GM20431 (cell line): ENCODE measurements at regions not wholly inside any gene's neighbourhood (a gene's known extent, or its start where the extent isn't known, plus 50 kb on each side); places are given as distances from the start of the nearest gene placed in this dataset.
"Not testable (repeated sequence)": the region's sequence is repeated elsewhere in the genome, so short reads cannot be mapped to it uniquely, and the experiment has no call there.

Source experiments
- in situ Hi-C: fragments of 300-500 bp; cut with MseI, MboI; formaldehyde crosslinking; loops from one replicate; pipeline ENCODE4 v1.15.0; 2020; ENCODE audit warnings: low sequenced_read_pairs; ENCODE audit not compliant: unreplicated experiment

- in situ Hi-C loops = not testable (repeated sequence)
Measured at GRCh38 chr21:17219050-17219449, 293.8 kb upstream of the CXADR start.

DNA sequence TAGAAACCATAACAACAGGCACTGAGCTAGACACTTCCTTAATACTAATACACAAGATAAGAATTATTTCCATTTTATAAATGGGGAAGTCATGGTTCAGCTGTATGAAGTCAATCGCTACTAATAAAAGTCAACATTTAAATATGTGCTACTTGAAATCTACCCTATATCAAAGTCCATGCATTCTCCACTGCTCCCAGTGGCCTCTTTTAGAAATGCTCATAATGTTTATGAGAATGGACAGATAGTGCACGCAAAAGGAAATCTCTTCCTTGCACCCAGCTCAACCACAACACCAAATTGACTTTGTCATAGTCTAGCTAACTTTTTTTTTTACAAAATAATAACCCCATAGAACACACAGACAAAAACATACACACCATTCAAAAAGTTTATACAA is 281.7 kb upstream of the CXADR start:
- in situ Hi-C loops = no loop called here

- in situ Hi-C loops = no loop called here
Measured at GRCh38 chr21:17231771-17232170, 281.1 kb upstream of the CXADR start.

GRCh38 chr21:17238468-17238867 is 274.4 kb upstream of the CXADR start:
- in situ Hi-C loops = no loop called here

DNA sequence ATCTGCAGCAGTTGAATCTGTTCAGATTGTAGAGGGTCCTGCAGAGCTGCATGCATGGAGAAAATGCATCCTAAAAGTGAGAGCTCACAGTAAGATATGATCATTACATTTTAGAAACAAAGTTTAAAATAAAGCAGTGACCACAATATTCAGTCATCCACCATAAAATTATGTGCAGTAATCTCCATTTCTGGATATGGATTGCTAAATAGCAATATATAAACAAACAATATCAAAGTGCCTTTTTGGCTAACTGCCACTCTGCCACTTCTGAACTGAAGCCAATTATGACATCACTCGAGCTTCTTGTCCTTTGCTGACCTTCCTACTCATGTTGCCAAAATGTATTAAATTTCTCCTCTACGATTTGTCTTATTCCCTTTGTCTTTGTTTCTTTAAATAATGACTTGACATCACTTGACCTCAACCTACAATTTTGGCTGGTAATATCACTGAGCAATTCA is 262.0 kb upstream of the CXADR start:
- in situ Hi-C loops = no loop called here

- in situ Hi-C loops = no loop called here
Measured at GRCh38 chr21:17257784-17258183, 255.1 kb upstream of the CXADR start.

DNA sequence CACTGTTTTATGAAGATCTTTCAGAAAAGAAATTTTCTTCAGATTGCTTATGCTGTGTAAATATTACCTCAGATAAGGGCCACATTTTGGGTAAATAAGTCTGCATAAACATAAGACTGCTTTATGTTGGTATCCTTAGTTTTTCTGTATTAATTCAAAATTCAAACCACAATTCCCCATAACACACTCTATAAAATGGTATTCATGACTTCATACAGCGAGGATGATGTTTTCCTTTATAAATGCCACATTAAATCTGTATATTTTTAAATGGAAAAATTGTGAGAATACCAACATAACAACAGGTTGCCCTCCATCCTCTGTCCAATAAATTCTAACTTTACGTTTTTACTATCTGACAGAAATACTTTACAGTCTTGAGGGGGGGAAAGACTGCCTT is 248.7 kb upstream of the CXADR start:
- in situ Hi-C loops = no loop called here

GRCh38 chr21:17269760-17270159 is 243.1 kb upstream of the CXADR start:
- in situ Hi-C loops = no loop called here

DNA sequence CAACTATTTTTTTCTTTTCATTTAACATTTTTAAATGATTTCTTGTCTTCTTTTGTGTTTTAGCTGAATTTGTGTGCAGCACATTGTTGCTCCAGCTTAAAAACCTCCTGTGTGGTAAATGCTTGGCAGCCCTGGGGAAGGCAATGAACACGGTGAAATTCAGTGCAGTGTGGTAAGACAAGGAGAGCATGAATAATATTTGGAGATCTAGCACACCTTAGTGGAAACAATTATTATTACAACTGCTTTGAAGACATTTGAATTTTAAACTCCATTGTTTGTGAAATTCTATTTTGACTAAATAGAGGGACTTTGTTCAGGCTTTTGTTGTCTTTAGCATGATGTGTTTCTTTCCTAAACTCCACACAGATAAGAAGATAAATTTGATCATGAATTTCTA is 242.6 kb upstream of the CXADR start:
- in situ Hi-C loops = no loop called here

GRCh38 chr21:17279663-17280062 is 233.2 kb upstream of the CXADR start:
- in situ Hi-C loops = no loop called here

DNA sequence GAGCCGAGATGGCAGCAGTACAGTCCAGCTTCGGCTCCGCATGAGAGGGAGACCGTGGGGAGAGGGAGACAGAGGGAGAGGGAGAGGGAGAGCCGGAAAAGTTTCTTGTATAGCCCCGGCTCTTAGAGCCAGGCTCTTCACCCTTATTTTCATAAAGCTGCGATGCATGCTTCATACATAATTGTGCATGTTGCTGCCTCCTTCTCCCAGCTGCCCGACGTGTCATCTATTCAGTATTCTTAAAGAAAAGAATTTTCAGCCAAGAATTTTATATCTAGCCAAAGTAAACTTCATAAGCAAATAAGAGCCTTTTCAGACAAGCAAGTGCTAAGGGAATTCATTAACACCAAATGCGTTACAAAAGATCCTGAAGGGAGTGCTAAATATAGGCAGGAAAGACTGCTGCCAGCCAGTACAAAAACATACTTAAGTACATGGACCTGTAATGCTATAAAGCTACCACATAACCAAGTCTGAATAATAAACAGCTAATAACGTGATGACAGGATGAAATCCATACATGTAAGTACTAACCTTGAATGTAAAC is 219.8 kb upstream of the CXADR start:
- in situ Hi-C loops = not testable (repeated sequence)

- in situ Hi-C loops = no loop called here
Measured at GRCh38 chr21:17295997-17296396, 216.8 kb upstream of the CXADR start.

DNA sequence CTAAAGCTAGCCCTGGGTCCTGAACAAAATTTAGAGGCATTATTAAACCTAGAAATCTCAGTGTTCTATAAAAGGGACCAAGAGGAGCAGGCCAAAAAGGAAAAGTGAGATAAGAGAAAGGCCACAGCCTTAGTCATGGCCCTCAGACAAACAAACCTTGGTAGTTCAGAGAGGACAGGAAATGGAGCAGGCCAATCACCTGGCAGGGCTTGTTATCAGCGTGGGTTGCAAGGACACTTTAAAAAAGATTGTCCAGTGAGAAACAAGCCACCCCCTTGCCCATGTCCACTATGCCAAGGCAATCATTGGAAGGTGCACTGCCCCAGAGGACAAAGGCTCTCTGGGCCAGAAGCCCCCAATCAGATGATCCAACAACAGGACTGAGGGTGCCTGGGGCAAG is 213.3 kb upstream of the CXADR start:
- in situ Hi-C loops = not testable (repeated sequence)

- in situ Hi-C loops = not testable (repeated sequence)
Measured at GRCh38 chr21:17327715-17328114, 185.1 kb upstream of the CXADR start.

GRCh38 chr21:17334484-17334883 is 178.4 kb upstream of the CXADR start:
- in situ Hi-C loops = no loop called here

GRCh38 chr21:17340081-17340480 is 172.8 kb upstream of the CXADR start:
- in situ Hi-C loops = no loop called here

GRCh38 chr21:17343055-17343454 is 169.8 kb upstream of the CXADR start:
- in situ Hi-C loops = no loop called here

DNA sequence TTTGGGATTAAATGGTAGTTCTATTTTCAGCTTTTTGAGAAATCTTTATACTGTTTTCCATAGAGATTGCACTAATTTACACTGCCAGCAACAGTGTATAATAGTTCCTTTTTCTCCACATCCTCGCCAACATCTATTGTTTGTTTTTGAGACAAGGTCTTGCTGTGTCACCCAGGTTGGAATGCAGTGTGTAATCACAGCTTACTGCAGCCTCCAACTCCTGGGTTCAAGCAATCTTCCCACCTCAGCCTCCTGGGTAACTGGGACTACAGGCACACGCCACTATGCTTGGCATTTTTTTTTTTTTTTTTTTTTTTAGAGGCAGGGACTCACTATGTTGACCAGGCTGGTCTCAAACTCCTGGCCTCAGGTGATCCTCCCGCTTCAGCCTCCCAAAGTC is 164.5 kb upstream of the CXADR start:
- in situ Hi-C loops = no loop called here

GRCh38 chr21:17348849-17349248 is 164.0 kb upstream of the CXADR start:
- in situ Hi-C loops = no loop called here

GRCh38 chr21:17351766-17352165 is 161.1 kb upstream of the CXADR start:
- in situ Hi-C loops = no loop called here

GRCh38 chr21:17352996-17353655 is 159.7 kb upstream of the CXADR start:
- in situ Hi-C loops = no loop called here

DNA sequence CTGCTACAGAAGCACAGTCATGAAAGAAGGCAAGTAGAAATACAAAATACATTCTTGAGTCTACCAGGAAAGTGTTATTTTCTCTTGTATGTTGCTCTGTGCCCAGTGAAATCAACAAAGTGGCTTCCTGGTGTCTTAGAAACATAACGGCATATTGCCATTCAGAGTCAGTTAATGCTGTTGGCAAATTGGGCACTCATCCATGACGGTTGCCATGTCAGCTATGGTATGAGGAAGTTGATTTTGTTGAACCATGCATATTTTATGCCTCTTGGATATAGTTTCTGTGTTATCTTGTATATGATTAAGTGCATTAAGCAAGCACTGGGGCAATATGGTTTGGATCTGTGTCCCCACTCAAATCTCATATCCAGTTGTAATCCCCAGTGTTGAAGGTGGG is 153.1 kb upstream of the CXADR start:
- in situ Hi-C loops = no loop called here
